Ishikawa (cell line): ENCODE measurements at regions not wholly inside any gene's neighbourhood (a gene's known extent, or its start where the extent isn't known, plus 50 kb on each side); places are given as distances from the start of the nearest gene placed in this dataset.

Experiments used
- CEBPB ChIP-seq: IDR thresholded peaks from 2 replicates; pipeline ENCODE4 v1.6.1; 2012
- CREB1 ChIP-seq: IDR thresholded peaks from 2 replicates; pipeline ENCODE4 v1.6.1; 2012; ENCODE audit warnings: low read depth
- EGR1 ChIP-seq: IDR thresholded peaks from 2 replicates; pipeline ENCODE4 v1.6.1; 2012
- EP300 ChIP-seq: IDR thresholded peaks from 2 replicates; pipeline ENCODE4 v1.6.1; 2012; ENCODE audit warnings: borderline replicate concordance
- FOXM1 ChIP-seq: IDR thresholded peaks from 2 replicates; pipeline ENCODE4 v1.6.1; 2012; ENCODE audit warnings: low read depth, borderline replicate concordance
- NFIC ChIP-seq: IDR thresholded peaks from 2 replicates; pipeline ENCODE4 v1.6.1; 2012
- RAD21 ChIP-seq: IDR thresholded peaks from 2 replicates; pipeline ENCODE4 v1.6.1; 2012; ENCODE audit warnings: low read depth
- TAF1 ChIP-seq: IDR thresholded peaks from 2 replicates; pipeline ENCODE4 v1.6.1; 2012; ENCODE audit warnings: low read depth, mild to moderate bottlenecking
- TCF12 ChIP-seq: IDR thresholded peaks from 2 replicates; pipeline ENCODE4 v1.6.1; 2012; ENCODE audit warnings: low read depth
- TEAD4 ChIP-seq: IDR thresholded peaks from 2 replicates; pipeline ENCODE4 v1.6.1; 2012
- YY1 ChIP-seq: IDR thresholded peaks from 2 replicates; pipeline ENCODE4 v1.6.1; 2012; ENCODE audit warnings: low read depth
- ZBTB7A ChIP-seq: IDR thresholded peaks from 2 replicates; pipeline ENCODE4 v1.6.1; 2012; ENCODE audit warnings: low read depth
- TF ChIP-seq, protein P1 (sequence below): IDR thresholded peaks from 2 replicates; pipeline ENCODE4 v1.6.1; 2012; ENCODE audit warnings: low read depth, mild to moderate bottlenecking
- TF ChIP-seq, protein P2 (sequence below): IDR thresholded peaks from 2 replicates; pipeline ENCODE4 v1.6.1; 2012
- TF ChIP-seq, protein P3 (sequence below): IDR thresholded peaks from 2 replicates; pipeline ENCODE4 v1.6.1; 2012

DNA sequence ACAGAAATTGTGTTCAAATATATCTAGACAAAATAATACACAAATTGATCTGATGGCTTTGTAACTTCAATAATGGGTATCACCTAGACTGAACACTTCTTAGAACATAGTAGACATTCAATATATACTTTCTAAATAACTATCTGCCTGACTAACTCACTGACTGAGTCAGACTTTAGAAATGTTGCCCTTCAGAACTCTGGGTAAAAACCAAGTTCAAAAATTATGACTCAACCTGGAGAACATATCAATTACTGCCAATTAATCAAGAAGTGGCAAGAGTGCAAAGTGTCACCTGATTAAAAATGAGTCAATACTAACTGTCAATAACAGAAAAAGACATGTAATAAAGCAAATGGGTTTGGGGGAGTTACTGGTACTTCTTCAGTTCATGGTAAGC lies 144.6 kb upstream of the TMCO5A start:
- no peak for TF ChIP-seq TEAD4
- TF ChIP-seq, protein P1, sequence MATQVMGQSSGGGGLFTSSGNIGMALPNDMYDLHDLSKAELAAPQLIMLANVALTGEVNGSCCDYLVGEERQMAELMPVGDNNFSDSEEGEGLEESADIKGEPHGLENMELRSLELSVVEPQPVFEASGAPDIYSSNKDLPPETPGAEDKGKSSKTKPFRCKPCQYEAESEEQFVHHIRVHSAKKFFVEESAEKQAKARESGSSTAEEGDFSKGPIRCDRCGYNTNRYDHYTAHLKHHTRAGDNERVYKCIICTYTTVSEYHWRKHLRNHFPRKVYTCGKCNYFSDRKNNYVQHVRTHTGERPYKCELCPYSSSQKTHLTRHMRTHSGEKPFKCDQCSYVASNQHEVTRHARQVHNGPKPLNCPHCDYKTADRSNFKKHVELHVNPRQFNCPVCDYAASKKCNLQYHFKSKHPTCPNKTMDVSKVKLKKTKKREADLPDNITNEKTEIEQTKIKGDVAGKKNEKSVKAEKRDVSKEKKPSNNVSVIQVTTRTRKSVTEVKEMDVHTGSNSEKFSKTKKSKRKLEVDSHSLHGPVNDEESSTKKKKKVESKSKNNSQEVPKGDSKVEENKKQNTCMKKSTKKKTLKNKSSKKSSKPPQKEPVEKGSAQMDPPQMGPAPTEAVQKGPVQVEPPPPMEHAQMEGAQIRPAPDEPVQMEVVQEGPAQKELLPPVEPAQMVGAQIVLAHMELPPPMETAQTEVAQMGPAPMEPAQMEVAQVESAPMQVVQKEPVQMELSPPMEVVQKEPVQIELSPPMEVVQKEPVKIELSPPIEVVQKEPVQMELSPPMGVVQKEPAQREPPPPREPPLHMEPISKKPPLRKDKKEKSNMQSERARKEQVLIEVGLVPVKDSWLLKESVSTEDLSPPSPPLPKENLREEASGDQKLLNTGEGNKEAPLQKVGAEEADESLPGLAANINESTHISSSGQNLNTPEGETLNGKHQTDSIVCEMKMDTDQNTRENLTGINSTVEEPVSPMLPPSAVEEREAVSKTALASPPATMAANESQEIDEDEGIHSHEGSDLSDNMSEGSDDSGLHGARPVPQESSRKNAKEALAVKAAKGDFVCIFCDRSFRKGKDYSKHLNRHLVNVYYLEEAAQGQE = no peak

DNA sequence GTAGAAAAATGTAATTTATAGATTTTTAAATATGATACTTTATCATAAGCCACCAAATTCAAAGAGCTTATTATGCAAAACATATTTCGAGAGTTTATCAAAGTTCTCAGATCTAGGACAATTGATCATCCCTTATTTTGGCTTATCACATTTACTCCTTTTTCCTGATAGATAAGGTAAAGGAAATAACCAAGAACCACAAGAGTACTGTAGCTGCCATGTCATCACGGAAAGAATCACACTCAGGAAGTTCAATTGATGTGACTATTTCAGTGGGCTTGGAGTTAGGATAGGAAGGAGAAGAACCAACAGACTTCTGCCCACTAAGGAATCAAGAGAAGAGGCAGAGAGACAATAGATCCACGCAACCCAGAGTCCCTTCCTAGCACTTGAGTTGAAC lies 142.7 kb upstream of the TMCO5A start:
- TF ChIP-seq NFIC (no peak), TCF12 (no peak), EP300 (no peak), FOXM1 (no peak), CREB1 (no peak), TEAD4 (no peak), YY1 (no peak)
- TF ChIP-seq, protein P2, sequence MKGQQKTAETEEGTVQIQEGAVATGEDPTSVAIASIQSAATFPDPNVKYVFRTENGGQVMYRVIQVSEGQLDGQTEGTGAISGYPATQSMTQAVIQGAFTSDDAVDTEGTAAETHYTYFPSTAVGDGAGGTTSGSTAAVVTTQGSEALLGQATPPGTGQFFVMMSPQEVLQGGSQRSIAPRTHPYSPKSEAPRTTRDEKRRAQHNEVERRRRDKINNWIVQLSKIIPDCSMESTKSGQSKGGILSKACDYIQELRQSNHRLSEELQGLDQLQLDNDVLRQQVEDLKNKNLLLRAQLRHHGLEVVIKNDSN = no peak
- TF ChIP-seq, protein P1 = no peak
- TF ChIP-seq, protein P3, sequence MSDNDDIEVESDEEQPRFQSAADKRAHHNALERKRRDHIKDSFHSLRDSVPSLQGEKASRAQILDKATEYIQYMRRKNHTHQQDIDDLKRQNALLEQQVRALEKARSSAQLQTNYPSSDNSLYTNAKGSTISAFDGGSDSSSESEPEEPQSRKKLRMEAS = no peak

DNA sequence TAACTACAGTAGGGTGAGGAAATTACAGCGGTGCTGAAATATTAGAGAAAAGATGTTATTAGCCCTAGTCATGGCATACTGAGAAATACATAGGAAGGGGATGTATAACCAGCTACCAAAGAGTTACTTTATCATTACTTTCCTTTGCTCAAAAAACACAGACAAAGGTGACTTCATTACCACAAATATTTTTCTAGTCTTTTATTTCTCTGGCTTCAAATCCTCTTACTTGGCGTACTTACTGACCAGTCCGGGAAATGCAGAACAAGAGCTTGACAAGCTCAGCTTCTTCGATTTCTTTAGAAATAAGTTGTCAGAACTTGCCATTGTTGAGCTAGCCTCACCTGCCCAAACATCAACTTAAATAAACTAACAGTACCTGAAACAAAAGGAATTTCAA lies 142.1 kb upstream of the TMCO5A start:
- TF ChIP-seq TAF1 = no peak
- no peak for TF ChIP-seq FOXM1
- no peak for TF ChIP-seq RAD21

DNA sequence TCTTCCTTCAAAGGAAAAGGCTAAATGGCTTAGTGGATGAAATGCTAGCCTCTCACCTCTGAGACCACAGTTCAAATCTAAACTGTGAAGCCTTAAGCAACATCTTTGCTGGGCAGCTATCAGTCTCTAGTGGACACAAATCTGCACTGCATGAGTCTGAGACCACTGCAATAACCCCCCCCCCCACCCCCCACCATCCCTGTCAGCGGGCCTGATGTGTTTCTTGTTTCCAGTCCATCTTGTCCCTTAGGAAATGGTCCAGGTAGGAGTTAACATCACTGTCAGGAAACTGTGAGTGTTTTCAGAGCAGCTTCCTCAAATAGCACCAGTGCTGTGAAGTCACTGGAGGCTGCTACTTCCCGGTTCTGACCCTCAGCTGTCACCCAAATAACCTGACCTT lies 140.6 kb upstream of the TMCO5A start:
- TF ChIP-seq CREB1 (no peak), ZBTB7A (no peak), CEBPB (no peak), EGR1 (no peak), TCF12 (no peak), NFIC (no peak), RAD21 (no peak), YY1 (no peak), FOXM1 (no peak), EP300 (no peak), TEAD4 (no peak)
- TF ChIP-seq, protein P3 = no peak
- TF ChIP-seq, protein P1 = no peak
- TF ChIP-seq, protein P2 = no peak

DNA sequence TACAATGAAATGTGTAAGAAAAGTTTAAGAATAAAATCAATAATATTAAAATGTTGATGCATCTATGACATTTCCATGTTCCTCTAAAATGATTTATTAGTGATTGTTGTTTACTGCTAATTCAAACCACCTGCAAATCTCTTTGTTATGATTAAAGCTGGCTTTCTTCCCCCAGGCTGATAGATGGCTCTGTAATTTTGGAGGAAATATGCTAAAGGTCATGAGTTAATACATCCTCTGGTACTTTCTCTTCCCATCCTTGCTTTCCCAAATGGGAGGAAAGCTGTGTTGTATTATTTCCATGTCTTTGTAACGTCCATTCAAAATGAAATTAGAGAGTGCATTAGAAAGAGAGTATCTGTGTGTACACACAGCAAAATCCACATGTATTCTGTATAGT lies 139.5 kb upstream of the TMCO5A start:
- TF ChIP-seq TAF1 (no peak), FOXM1 (no peak), CREB1 (no peak), TCF12 (no peak), EGR1 (no peak), RAD21 (no peak), ZBTB7A (no peak), CEBPB (no peak), TEAD4 (no peak), EP300 (no peak), YY1 (no peak), NFIC (no peak)
- TF ChIP-seq, protein P3 = no peak
- TF ChIP-seq, protein P1 = no peak
- TF ChIP-seq, protein P2 = no peak
